ENCODE measurements at regions not wholly inside any gene's neighbourhood (a gene's known extent, or its start where the extent isn't known, plus 50 kb on each side); places are given as distances from the start of the nearest gene placed in this dataset.

- no peak overlapping the region for H3K4me3 ChIP-seq (ENCODE audit: low read depth, low read length)
- no peak for DNase-seq (ENCODE audit: low read depth)
- no peak for TF ChIP-seq CTCF (IDR thresholded peaks at IDR 0.05; ENCODE audit: control insufficient read depth, extremely low read depth, insufficient read depth)
These were observed 78.0 kb upstream of the CTLA4 start for GRCh38 chr2:203789618-203790017.

- no peak for TF ChIP-seq CTCF (IDR thresholded peaks at IDR 0.05; ENCODE audit: control insufficient read depth, extremely low read depth, insufficient read depth)
- no peak for DNase-seq (ENCODE audit: low read depth)
- no peak overlapping the region for H3K4me3 ChIP-seq (ENCODE audit: low read depth, low read length)
These were observed 77.3 kb upstream of the CTLA4 start for GRCh38 chr2:203790134-203790852.

- no peak overlapping the region for H3K4me3 ChIP-seq (ENCODE audit: low read depth, low read length)
- TF ChIP-seq CTCF (IDR thresholded peaks at IDR 0.05; ENCODE audit: control insufficient read depth, extremely low read depth, insufficient read depth) = no peak
- no peak for DNase-seq (ENCODE audit: low read depth)
These were observed 71.1 kb upstream of the CTLA4 start for GRCh38 chr2:203796248-203797010.

GRCh38 chr2:203797276-203797675 lies 70.3 kb upstream of the CTLA4 start:
- H3K4me3 ChIP-seq (ENCODE audit: low read depth, low read length) = no peak overlapping the region
- TF ChIP-seq CTCF (IDR thresholded peaks at IDR 0.05; ENCODE audit: control insufficient read depth, extremely low read depth, insufficient read depth) = no peak
- no peak for DNase-seq (ENCODE audit: low read depth)

GRCh38 chr2:203797712-203798111 lies 69.9 kb upstream of the CTLA4 start:
- no peak overlapping the region for H3K4me3 ChIP-seq (ENCODE audit: low read depth, low read length)
- no peak for TF ChIP-seq CTCF (IDR thresholded peaks at IDR 0.05; ENCODE audit: control insufficient read depth, extremely low read depth, insufficient read depth)
- no peak for DNase-seq (ENCODE audit: low read depth)

- no peak for DNase-seq (ENCODE audit: low read depth)
- TF ChIP-seq CTCF (IDR thresholded peaks at IDR 0.05; ENCODE audit: control insufficient read depth, extremely low read depth, insufficient read depth) = no peak
- H3K4me3 ChIP-seq (ENCODE audit: low read depth, low read length) = no peak overlapping the region
These were observed 69.1 kb upstream of the CTLA4 start for GRCh38 chr2:203798296-203799087.
